BE2C (cell line): ENCODE measurements at regions not wholly inside any gene's neighbourhood (a gene's known extent, or its start where the extent isn't known, plus 50 kb on each side); places are given as distances from the start of the nearest gene placed in this dataset.

Source experiments
- DNase-seq: peaks from one replicate; pipeline ENCODE4 v3.0.0-alpha.2; 2020
- H3K27me3 ChIP-seq: fragments of 250-450 bp; sonication (Bioruptor Pico); 2 replicates; pipeline ENCODE4 v1.5.1; 2020; ENCODE audit warnings: mild to moderate bottlenecking
- H3K36me3 ChIP-seq: fragments of 250-450 bp; sonication (Bioruptor Pico); 2 replicates; pipeline ENCODE4 v1.5.1; 2020; ENCODE audit warnings: mild to moderate bottlenecking
- H3K4me1 ChIP-seq: fragments of 250-450 bp; sonication (Bioruptor Pico); 2 replicates; pipeline ENCODE4 v1.5.1; 2020
- H3K4me3 ChIP-seq: 2 replicates; pipeline ENCODE4 v1.5.1; 2011; ENCODE audit warnings: low read depth, low read length
- H3K9me3 ChIP-seq: fragments of 250-450 bp; sonication (Bioruptor Pico); 2 replicates; pipeline ENCODE4 v1.5.1; 2020
- TF ChIP-seq, protein P1 (sequence below): IDR thresholded peaks from 2 replicates; pipeline ENCODE4 v1.5.1; 2012; ENCODE audit warnings: mild to moderate bottlenecking, low read depth, low read length

DNA sequence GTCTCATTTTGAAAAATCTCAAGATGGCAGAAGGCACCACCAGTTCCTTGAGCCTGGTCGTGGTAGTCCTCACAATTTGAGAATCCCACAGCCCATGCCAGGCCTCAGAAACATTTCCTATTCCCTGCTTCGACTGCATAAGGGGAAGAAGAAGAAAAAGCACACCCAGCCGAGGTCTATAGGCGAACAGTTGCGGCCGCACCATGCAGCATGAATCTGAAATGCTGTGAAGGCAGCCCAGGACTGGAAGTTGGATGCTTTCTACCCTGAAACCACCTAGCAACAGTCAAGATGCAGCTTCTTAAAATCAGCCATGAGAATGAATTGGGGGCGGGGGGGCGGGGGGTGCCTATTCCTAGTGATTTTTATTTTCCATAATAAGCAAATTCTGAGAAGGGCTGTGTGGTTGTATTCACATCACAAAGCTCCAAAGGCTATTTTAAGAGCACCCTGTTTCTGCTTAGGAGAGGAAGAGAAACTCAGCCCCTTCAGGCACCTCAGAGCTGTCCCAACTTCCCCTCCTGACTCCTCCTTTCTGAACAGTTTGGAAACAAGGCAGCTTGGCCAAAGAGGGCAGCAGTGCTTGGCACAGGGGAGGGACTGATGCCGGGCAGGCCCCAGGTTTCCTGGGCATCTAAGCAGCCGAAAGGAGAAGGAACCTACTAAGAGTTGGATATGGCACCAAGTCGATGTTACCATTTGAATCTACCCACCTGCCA lies 172.5 kb upstream of the FOXN3 start:
- Histone ChIP-seq H3K9me3 (peaks cover 3% of the 10 kb centered on the region; the same call in 1 of the 2 replicates), H3K36me3 (no peaks in the 10 kb centered on the region), H3K4me3 (no peak overlapping the region), H3K4me1 (no peaks in the 10 kb centered on the region), H3K27me3 (no peaks in the 10 kb centered on the region)
- DNase-seq = no peak
- TF ChIP-seq, protein P1, sequence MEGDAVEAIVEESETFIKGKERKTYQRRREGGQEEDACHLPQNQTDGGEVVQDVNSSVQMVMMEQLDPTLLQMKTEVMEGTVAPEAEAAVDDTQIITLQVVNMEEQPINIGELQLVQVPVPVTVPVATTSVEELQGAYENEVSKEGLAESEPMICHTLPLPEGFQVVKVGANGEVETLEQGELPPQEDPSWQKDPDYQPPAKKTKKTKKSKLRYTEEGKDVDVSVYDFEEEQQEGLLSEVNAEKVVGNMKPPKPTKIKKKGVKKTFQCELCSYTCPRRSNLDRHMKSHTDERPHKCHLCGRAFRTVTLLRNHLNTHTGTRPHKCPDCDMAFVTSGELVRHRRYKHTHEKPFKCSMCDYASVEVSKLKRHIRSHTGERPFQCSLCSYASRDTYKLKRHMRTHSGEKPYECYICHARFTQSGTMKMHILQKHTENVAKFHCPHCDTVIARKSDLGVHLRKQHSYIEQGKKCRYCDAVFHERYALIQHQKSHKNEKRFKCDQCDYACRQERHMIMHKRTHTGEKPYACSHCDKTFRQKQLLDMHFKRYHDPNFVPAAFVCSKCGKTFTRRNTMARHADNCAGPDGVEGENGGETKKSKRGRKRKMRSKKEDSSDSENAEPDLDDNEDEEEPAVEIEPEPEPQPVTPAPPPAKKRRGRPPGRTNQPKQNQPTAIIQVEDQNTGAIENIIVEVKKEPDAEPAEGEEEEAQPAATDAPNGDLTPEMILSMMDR = no peak

DNA sequence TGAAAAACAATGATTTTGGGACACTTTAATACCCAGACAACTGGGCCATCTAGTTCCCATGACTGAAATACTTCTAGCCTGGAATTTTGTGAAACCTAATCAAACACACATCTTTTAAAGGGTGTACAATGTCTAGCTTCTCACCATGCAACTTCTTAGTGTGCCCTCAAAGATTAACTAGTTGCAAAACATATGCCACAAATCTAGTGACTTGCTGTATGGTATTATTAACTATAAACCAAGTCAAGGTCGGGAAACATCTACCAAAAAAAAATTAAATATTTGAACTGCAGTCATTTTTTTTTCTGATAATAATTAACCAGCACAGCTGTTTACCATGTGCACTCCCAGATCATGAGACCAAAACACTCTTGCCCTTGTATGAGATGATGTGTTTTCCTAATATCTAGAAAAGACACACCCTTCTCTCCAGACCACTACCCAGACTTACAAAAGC lies 171.8 kb upstream of the FOXN3 start:
- TF ChIP-seq, protein P1 = no peak
- no peaks in the 10 kb centered on the region for H3K4me1 ChIP-seq
- no peaks in the 10 kb centered on the region for H3K27me3 ChIP-seq
- no peak for DNase-seq
- H3K36me3 ChIP-seq = no peaks in the 10 kb centered on the region
- H3K9me3 ChIP-seq = peaks cover 3% of the 10 kb centered on the region; the same call in 1 of the 2 replicates
- no peak overlapping the region for H3K4me3 ChIP-seq

DNA sequence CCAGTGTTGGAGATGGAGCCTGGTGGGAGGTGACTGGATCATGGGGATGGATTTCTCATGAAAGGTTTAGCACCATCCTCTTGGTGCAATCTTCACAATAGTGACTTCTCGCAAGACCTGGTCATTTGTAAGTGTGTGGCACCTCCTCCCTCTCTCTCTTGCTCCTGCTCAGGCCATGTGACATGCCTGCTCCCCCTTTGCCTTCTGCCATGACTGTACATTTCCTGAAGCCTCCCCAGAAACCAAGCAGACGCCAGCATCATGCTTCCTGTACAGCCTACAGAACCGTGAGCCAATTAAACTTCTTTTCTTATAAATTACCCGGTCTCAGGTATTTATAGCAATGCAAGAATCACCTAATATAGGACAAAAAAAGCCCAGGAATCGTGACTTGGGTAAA lies 171.0 kb upstream of the FOXN3 start:
- Histone ChIP-seq H3K27me3 (no peaks in the 10 kb centered on the region), H3K4me3 (no peak overlapping the region), H3K36me3 (no peaks in the 10 kb centered on the region), H3K9me3 (peaks cover 3% of the 10 kb centered on the region), H3K4me1 (no peaks in the 10 kb centered on the region)
- DNase-seq = no peak
- TF ChIP-seq, protein P1 = no peak

DNA sequence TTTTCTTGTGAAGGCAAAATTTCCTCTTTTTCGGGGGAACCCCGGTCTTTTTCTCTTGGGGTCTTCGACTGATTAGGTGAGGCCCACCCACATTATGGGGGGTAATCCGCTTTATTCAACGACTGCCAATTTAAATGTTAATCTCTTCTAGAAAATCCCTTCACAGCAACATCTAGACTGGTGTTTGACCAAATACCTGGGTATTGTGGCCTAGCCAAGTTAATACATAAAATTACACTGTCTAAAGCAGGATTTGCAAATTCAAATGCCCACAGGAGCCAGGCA lies 170.0 kb upstream of the FOXN3 start:
- TF ChIP-seq, protein P1 = no peak
- H3K36me3 ChIP-seq = no peaks in the 10 kb centered on the region

DNA sequence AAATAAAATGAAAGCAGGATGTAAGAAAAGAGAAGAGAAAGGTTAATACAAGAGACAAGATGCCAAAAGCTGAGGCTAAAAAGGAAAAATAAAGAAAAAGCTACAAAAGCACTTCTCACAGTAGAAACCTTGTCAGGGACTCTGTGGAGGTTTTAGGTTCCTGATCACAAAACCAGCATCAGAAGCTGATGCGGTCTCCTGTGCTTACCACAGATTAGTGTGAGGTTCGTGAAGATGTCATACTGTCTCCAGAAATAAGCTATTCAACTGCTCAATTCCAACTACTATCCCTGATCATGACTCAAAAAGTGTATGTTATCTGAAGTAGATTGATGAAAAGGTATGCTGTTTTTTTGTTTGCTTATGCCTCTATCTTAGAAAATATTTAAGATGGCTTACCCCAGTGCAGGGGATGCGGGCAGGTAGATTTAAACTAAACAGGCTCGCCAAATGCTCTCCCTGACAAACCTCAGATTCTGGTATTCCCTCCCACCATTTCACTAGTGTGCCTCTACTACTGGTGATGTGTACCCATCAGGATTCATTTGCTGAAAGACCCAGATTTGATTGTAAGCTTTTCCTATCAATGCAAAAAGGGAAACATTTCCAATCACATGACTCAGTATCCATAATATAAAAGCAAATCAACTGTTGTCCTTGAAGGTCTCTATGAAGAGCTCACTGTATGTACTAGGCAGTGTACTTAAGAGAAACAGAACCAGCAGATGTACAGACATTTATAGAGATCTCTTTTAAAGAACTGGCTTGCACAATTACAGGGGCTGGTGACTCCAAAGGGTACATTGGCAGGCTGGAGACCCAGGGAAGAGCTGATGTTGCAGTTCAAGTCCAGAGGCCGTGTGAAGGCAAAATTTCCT lies 169.5 kb upstream of the FOXN3 start:
- Histone ChIP-seq H3K4me3 (no peak overlapping the region), H3K9me3 (peaks cover 3% of the 10 kb centered on the region), H3K27me3 (no peaks in the 10 kb centered on the region), H3K36me3 (no peaks in the 10 kb centered on the region), H3K4me1 (no peaks in the 10 kb centered on the region)
- DNase-seq = no peak
- TF ChIP-seq, protein P1 = no peak

More for the DNA sequence above, 170.0 kb upstream of the FOXN3 start:
- no peaks in the 10 kb centered on the region for H3K4me1 ChIP-seq
- no peak for DNase-seq
- H3K4me3 ChIP-seq = no peak overlapping the region
- H3K27me3 ChIP-seq = no peaks in the 10 kb centered on the region
- H3K9me3 ChIP-seq = peaks cover 3% of the 10 kb centered on the region

DNA sequence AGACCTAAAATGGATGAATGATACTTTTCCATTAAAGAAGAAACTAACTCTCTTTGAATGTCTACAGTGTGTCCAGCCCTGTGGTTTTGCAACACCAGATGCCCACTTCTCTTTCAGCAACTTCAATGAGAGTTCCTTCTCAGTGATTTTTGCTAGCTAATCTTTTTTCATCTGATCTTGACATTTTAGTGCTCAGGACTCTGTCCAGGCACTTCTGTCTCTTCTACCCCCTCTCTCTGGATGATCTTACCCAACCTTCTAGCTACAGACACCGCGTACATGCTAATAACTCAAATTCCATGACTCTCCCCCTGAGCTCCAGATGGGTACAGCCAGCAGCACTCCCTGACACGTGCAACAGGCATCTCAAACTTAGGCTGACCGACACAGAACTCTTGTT lies 161.1 kb upstream of the FOXN3 start:
- Histone ChIP-seq H3K4me3 (no peak overlapping the region), H3K36me3 (no peaks in the 10 kb centered on the region), H3K27me3 (no peaks in the 10 kb centered on the region), H3K9me3 (no peaks in the 10 kb centered on the region; the same call in 1 of the 2 replicates), H3K4me1 (no peaks in the 10 kb centered on the region)
- TF ChIP-seq, protein P1 = no peak
- DNase-seq = no peak
